NT2/D1 (cell line): ENCODE measurements at regions not wholly inside any gene's neighbourhood (a gene's known extent, or its start where the extent isn't known, plus 50 kb on each side); places are given as distances from the start of the nearest gene placed in this dataset.
"Not testable (repeated sequence)": the region's sequence is repeated elsewhere in the genome, so short reads cannot be mapped to it uniquely, and the experiment has no call there.

ENCODE experiments used
- DNase-seq: peaks from one replicate; pipeline ENCODE4 v3.0.0-alpha.2; 2011; ENCODE audit warnings: low read depth, low spot score
- H3K27me3 ChIP-seq: 2 replicates; pipeline ENCODE4 v1.6.0; 2011; ENCODE audit warnings: mild to moderate bottlenecking; ENCODE audit not compliant: insufficient read length, insufficient read depth
- H3K36me3 ChIP-seq: 2 replicates; pipeline ENCODE4 v1.6.1; 2011; ENCODE audit warnings: mild to moderate bottlenecking, low read length, mixed read lengths; ENCODE audit not compliant: insufficient read depth, insufficient read length
- H3K4me1 ChIP-seq: 2 replicates; pipeline ENCODE4 v1.5.1; 2011; ENCODE audit not compliant: insufficient read depth, insufficient read length
- H3K4me3 ChIP-seq: 2 replicates; pipeline ENCODE4 v1.5.1; 2011; ENCODE audit warnings: low read depth; ENCODE audit not compliant: insufficient read length
- H3K9ac ChIP-seq: 2 replicates; pipeline ENCODE4 v1.6.0; 2011; ENCODE audit warnings: low read depth; ENCODE audit not compliant: insufficient read length
- H3K9me3 ChIP-seq: 2 replicates; pipeline ENCODE4 v1.5.1; 2011; ENCODE audit warnings: mild to moderate bottlenecking, low read length; ENCODE audit not compliant: insufficient read depth
- SUZ12 ChIP-seq: IDR thresholded peaks from 2 replicates; pipeline ENCODE4 v1.6.1; 2011; ENCODE audit not compliant: insufficient read length, insufficient read depth; ENCODE audit errors: extremely low read depth
- YY1 ChIP-seq: IDR thresholded peaks from 2 replicates; pipeline ENCODE4 v1.6.1; 2011; ENCODE audit not compliant: insufficient read length, insufficient read depth
- ZNF274 ChIP-seq: IDR thresholded peaks from 2 replicates; pipeline ENCODE4 v1.6.1; 2011; ENCODE audit warnings: mild to moderate bottlenecking, low read depth, low read length

DNA sequence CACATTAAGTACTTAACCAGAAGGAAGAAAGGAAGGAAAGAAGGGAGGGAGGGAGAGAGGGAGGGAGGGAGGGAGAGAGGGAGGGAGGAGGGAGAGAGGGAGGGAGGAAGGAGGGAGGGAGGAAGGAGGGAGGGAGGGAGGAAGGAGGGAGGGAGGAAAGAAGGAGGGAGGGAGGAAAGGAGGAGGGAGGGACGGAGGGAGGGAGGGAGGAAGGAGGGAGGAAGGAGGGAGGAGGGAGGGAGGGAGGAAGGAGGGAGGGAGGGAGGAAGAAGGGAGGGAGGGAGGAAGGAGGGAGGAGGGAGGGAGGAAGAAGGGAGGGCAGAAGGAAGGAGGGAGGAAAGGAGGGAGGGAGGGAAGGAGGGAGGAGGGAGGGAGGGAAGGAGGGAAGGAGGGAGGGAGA lies 363.3 kb downstream of the MBD2 start:
- Histone ChIP-seq H3K36me3 (no peaks in the 10 kb centered on the region), H3K27me3 (no peaks in the 10 kb centered on the region), H3K4me3 (no peak overlapping the region), H3K9me3 (no peaks in the 10 kb centered on the region), H3K4me1 (no peaks in the 10 kb centered on the region), H3K9ac (no peak overlapping the region)
- no peak for DNase-seq
- TF ChIP-seq SUZ12 (no peak), YY1 (no peak), ZNF274 (no peak)

DNA sequence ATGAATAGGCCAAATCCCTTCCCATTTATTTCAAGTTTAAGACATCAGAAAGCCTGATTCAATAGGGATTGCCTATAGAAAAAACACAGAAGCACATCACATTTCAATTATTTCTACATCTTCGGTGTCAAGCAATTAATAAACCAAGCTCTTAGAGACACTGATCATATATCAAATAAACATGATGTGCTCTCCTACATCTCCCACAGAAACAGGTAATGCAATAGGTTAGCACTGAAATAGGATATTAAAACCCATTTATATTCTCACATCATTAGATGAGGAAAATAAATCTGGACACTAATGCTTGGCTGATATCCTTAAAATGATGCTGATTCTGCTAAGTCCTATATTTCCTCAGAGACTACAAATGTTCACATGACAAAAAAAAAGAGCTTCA lies 364.7 kb downstream of the MBD2 start:
- H3K4me3 ChIP-seq = no peak overlapping the region
- TF ChIP-seq SUZ12 (no peak), YY1 (no peak), ZNF274 (no peak)
- DNase-seq = no peak

DNA sequence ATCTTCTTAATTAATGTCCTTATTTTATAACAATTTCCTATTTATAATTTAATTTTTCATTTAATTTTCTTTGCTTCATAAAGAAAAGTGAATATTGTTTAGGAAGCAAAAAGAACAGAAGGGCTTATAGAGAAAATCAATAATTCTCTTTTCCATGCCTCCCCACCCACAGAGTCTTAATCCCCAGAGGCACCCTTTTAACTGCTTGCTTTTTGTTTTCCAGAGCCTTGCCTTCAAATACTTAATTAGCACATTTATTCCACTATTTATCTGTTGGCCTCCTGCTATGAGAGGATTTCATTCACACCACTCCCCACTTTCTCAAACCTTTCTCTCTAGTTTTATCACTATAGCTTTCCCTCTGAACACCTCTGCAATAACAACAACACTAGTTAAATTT lies 373.6 kb downstream of the MBD2 start:
- no peaks in the 10 kb centered on the region for H3K9me3 ChIP-seq
- DNase-seq = peak; percentile 20
- H3K4me1 ChIP-seq = no peaks in the 10 kb centered on the region
- H3K9ac ChIP-seq = no peak overlapping the region
- H3K36me3 ChIP-seq = no peaks in the 10 kb centered on the region
- H3K27me3 ChIP-seq = no peaks in the 10 kb centered on the region
- no peak overlapping the region for H3K4me3 ChIP-seq
- TF ChIP-seq ZNF274 (no peak), YY1 (no peak), SUZ12 (no peak)

More for the DNA sequence above, 364.7 kb downstream of the MBD2 start:
- Histone ChIP-seq H3K9me3 (no peaks in the 10 kb centered on the region), H3K4me1 (no peaks in the 10 kb centered on the region), H3K36me3 (no peaks in the 10 kb centered on the region), H3K9ac (no peak overlapping the region), H3K27me3 (no peaks in the 10 kb centered on the region)

DNA sequence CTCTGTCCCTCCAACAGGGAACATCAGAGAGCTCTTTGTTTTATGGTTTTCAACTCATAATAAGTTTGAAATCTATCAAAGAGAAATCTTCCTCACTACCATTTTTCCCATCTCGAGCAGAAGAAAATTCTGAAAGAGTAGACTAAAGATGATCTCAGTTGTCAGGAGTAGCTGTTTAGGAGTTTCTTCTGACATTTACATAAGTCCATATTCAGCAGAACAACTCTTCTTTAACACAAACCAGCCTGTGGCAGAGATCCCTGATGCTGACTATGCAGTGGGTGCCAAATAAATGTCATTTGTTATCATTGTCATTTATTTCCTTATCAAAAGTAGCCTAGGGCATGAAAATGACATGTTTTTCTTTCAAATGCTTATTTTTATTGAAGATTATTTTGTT lies 380.7 kb downstream of the MBD2 start:
- H3K27me3 ChIP-seq = no peaks in the 10 kb centered on the region
- TF ChIP-seq SUZ12 (no peak), YY1 (no peak), ZNF274 (no peak)

DNA sequence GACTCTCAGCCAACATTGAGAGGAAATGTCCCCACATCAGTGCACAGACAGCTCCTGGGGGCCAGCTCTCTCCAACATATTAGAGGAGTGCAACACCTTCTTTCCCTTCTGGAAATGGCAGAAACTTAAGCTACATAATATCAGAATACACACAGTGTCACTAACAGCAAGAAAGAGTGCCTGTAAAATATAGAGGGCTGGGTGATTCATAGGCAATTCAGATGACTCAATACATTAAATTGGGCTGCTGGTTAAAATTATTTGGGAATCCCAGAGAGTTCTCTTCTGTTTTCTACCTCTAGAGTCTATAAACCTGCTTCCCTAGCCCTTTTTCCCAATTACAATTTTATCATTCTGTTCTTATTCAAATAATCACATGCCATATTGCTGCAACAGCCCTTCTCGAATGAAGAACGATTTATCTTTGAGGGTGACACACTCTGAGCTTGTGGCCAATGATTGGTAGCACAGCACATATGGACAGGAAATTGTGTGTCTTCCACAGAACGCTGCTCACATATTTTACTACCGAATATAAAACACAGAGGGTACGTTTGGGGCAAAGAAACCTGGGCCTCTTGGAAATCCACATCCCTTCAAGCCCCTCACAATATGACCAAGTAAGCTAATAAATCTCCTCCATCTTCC lies 381.2 kb downstream of the MBD2 start:
- no peaks in the 10 kb centered on the region for H3K36me3 ChIP-seq
- TF ChIP-seq SUZ12 = no peak
- no peak for TF ChIP-seq ZNF274
- no peak for TF ChIP-seq YY1
- H3K9ac ChIP-seq = no peak overlapping the region
- H3K4me3 ChIP-seq = no peak overlapping the region
- H3K27me3 ChIP-seq = no peaks in the 10 kb centered on the region
- DNase-seq = no peak
- H3K4me1 ChIP-seq = no peaks in the 10 kb centered on the region
- H3K9me3 ChIP-seq = no peaks in the 10 kb centered on the region

More for the DNA sequence above, 380.7 kb downstream of the MBD2 start:
- H3K4me3 ChIP-seq = no peak overlapping the region
- H3K36me3 ChIP-seq = no peaks in the 10 kb centered on the region
- no peaks in the 10 kb centered on the region for H3K9me3 ChIP-seq
- DNase-seq = no peak
- H3K9ac ChIP-seq = no peak overlapping the region
- no peaks in the 10 kb centered on the region for H3K4me1 ChIP-seq

DNA sequence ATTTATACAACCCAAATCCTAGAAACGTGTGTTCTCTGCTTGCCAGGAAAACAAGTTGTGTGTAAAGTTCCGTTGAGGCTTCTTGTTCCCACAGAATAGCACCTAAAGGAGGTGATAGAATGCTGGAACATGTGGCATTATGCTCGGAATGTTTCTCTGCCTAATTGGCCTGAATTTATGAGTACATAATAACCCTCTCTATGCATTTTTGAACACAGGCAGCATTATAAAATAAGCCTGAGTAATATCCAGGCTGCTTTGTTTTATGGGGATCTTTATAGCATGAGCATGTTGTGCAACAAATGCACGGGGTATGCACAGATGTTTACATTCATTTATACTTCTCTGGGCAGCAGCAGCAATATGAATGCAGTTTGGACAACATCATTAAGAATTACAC lies 385.7 kb downstream of the MBD2 start:
- no peak for TF ChIP-seq ZNF274
- no peak for TF ChIP-seq SUZ12
- no peak for TF ChIP-seq YY1
- Histone ChIP-seq H3K9me3 (peaks cover 17% of the 10 kb centered on the region; the same call in 1 of the 2 replicates), H3K4me3 (no peak overlapping the region), H3K27me3 (no peaks in the 10 kb centered on the region), H3K9ac (no peak overlapping the region), H3K4me1 (no peaks in the 10 kb centered on the region), H3K36me3 (no peaks in the 10 kb centered on the region)
- no peak for DNase-seq

DNA sequence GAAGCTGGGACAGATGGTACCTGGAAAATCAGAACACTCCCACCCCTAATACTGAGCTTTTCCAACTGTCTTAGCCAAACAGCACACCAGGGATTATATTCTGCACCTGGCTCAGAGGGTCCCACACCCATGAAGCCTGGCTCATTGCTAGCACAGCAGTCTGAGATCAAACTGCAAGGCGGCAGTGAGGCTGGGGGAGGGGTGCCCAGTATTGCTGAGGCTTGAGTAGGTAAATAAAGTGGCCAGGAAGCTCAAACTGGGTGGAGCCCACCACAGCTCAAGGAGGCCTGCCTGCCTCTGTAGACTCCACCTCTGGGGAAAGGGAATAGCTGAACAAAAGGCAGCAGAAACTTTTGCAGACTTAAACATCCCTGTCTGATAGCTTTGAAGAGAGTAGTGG lies 403.3 kb downstream of the MBD2 start:
- H3K27me3 ChIP-seq, H3K4me1 ChIP-seq, H3K4me3 ChIP-seq, H3K9ac ChIP-seq, H3K9me3 ChIP-seq, H3K36me3 ChIP-seq, DNase-seq: not testable (repeated sequence)

DNA sequence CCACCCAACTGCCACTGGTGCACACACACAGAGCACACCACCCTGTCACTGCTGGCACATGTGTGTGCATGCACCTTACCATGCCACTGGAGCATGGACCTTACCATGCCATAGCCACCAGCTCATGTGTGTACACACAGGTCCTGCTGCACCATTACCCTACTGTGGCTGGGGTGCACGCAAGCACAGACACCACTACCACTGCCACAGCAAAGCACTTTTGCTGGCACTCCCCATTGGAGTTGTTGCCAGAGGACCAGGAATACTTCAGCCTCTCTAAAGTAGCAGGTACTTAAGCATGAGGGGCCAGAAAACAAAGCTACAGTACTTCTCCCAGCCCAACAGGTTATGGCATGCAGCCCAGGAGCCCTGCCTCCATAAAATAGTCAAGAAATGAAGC lies 404.8 kb downstream of the MBD2 start:
- no peak for TF ChIP-seq YY1
- no peak for TF ChIP-seq ZNF274
- no peak for TF ChIP-seq SUZ12
- Histone ChIP-seq H3K36me3 (no peaks in the 10 kb centered on the region), H3K27me3 (no peaks in the 10 kb centered on the region), H3K4me3 (no peak overlapping the region), H3K9ac (no peak overlapping the region), H3K9me3 (no peaks in the 10 kb centered on the region), H3K4me1 (peaks cover 3% of the 10 kb centered on the region)
- no peak for DNase-seq
